Occipital lobe (tissue), 1 donor: ENCODE measurements at regions not wholly inside any gene's neighbourhood (a gene's known extent, or its start where the extent isn't known, plus 50 kb on each side); places are given as distances from the start of the nearest gene placed in this dataset.
"Not testable (repeated sequence)": the region's sequence is repeated elsewhere in the genome, so short reads cannot be mapped to it uniquely, and the experiment has no call there.

Source experiments
- DNase-seq: peaks from one replicate; lab custom pipeline; 2025; lab: John Stamatoyannopoulos, UW

- DNase-seq: no peak
Measured at GRCh38 chr22:46040471-46041465, 63.8 kb upstream of the WNT7B start.

GRCh38 chr22:46041642-46042041 lies 64.7 kb upstream of the WNT7B start:
- DNase-seq: no peak

GRCh38 chr22:46042786-46043185 lies 65.8 kb upstream of the WNT7B start:
- DNase-seq: no peak

GRCh38 chr22:46043339-46043738 lies 66.4 kb upstream of the WNT7B start:
- DNase-seq: no peak

- DNase-seq: no peak
Measured at GRCh38 chr22:46043816-46044620, 67.1 kb upstream of the WNT7B start.

- DNase-seq: no peak
Measured at GRCh38 chr22:46044621-46045458, 67.9 kb upstream of the WNT7B start.

GRCh38 chr22:46045459-46046298 lies 68.7 kb upstream of the WNT7B start:
- no peak for DNase-seq

GRCh38 chr22:46046299-46046685 lies 69.3 kb upstream of the WNT7B start:
- no peak for DNase-seq

- no peak for DNase-seq
Measured at GRCh38 chr22:46047226-46047625, 70.3 kb upstream of the WNT7B start.

GRCh38 chr22:46047841-46048595 lies 71.1 kb upstream of the WNT7B start:
- no peak for DNase-seq

GRCh38 chr22:46048661-46049060 lies 71.7 kb upstream of the WNT7B start:
- DNase-seq: not testable (repeated sequence)

- DNase-seq: no peak
Measured at GRCh38 chr22:46049726-46050450, 72.9 kb upstream of the WNT7B start.

- no peak for DNase-seq
Measured at GRCh38 chr22:46050451-46050845, 73.5 kb upstream of the WNT7B start.

GRCh38 chr22:46050916-46051614 lies 74.1 kb upstream of the WNT7B start:
- no peak for DNase-seq

GRCh38 chr22:46051646-46052045 lies 74.7 kb upstream of the WNT7B start:
- no peak for DNase-seq

- no peak for DNase-seq
Measured at GRCh38 chr22:46052331-46052771, 75.4 kb upstream of the WNT7B start.

- DNase-seq: peak; percentile 81
Measured at GRCh38 chr22:46052801-46053562, 76.0 kb upstream of the WNT7B start.
